ENCODE measurements at regions not wholly inside any gene's neighbourhood (a gene's known extent, or its start where the extent isn't known, plus 50 kb on each side); places are given as distances from the start of the nearest gene placed in this dataset.

DNA sequence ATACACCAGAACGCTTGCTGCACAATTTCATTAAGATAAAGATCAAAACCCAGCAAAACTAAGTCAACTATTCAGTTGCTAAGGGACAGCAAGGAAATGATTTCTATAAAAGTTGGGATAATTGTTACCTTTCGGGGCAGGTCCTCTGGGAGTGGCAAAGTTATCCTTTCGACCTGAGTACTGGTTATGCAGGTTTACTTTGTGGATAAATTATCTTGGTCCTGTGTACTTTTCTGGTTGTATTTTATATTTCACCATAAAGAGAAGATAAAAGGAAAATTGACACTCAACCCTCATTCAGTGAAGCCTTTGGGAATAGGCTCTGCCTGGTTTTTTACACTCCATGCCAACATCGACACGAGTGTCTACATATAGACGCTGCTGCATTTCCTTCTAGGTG, 146.5 kb downstream of the SYK start:
- DNase-seq (ENCODE audit: low read depth in 4 of 4, low spot score in 1 of 4): no peak

DNA sequence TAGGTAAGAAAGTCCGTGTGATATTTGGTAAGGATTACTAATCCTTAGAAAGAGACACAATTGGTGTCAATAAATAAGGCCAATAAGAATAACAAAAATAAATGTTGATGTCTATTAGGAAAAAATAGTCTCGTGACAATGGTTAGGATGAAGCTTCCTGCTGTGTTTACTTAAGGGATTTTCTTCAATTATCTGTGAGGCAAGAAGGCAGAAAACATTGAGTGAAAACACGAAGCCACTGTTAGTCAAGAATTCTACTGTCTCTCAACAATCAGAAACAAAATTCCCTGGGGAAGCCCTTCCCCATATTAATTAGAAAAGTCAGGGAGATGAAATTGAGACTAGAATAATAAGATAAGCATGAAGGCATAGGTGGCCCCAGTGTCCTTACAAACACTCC, 149.0 kb downstream of the SYK start:
- no peak for DNase-seq (ENCODE audit: low read depth in 4 of 4, low spot score in 1 of 4)

DNA sequence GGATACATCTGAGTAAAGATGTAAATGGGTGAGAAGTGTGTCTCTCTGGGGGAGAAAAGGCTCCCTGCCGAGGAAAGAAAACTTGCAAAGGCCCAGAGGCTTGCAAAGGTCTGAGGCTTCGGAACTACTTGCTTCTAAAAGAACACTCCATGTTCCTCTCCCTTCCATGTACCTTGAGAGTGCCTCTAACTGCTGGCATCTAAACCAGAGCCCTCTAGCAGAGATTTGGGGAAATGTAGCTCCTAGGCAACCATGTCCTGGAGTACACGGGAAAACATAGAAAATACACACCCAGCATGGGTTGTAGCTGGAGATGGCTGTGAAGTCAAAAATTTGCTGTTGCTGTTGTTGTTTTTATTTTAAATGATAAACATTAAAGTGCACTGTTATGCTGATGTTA, 151.6 kb downstream of the SYK start:
- DNase-seq (ENCODE audit: low read depth in 4 of 4, low spot score in 1 of 4): no peak

DNA sequence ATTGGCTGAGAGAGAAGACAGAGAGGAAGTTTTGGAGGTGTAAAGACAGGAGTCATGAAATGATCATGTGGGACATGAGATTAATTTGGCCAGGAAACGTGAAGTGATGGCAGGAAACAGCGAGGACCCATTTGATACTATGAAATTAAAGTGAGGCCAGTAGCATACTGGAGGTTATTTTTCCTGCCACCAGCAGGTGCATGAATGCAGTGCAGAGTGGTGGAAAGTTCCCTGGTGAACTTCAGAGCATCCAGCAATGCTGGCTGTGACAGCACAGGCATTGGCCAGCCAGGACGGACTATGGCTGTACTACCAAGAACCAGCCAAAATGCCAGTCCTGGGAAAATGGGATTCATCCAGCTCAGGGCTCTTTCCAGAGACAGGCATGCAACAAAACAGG, 152.2 kb downstream of the SYK start:
- DNase-seq (ENCODE audit: low read depth in 4 of 4, low spot score in 1 of 4): no peak

DNA sequence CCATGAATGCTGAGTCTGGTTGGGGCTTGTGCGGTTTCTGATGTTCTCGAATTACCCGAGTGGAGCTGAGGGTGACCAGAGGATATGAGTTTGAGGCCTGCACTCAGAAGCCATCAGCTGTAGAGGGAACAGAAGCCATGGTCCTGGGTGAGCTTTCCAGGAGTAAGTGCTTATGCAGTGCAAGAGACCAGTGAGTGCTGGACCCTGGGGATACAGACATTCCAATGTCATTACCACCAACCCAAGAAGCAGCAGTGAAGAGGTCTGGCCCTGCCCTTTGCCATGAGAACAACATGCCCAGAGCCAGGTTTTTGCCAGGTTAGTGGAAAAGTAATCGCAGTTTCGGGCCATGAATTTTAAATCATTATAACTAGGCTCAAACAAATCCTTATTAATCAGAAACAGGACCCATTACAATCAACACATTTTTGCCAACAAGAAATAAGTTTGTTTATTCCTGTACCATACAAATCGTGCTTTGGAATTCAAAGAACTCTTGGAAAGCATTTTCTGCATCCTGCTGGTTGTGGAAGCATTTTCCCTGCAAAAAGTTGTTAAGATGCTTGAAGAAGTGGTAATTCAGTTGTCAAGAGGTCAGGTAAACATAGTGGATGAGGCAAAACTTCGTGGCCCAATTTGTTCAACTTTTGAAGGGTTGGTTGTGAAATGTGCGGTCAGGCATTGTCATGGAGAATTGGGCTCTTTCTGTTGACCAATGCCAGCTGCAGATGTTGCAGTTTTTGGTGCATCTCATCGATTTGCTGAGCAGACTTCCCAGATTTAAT, 154.6 kb downstream of the SYK start:
- no peak for DNase-seq (ENCODE audit: low read depth in 4 of 4, low spot score in 1 of 4)

DNA sequence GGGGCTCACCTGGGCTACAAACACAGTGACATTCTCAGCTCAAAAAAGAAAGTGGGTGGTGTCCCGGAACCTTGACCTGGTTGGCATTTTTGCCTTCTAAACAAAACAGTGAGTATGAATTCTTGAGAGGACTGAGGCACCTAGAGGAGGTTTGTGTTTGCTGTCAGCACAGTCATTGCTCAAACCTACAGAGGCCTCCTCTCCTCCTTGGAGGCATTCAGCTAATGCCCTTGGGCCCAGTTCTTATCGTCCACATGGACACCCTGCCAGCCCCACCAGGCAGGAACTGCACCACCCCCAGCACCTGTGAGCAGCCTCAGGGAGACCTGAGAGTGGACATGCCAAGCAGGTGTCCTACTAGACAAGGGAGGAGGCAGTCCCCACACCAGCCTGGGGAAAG, 156.7 kb downstream of the SYK start:
- DNase-seq (ENCODE audit: low read depth in 4 of 4, low spot score in 1 of 4): no peak

DNA sequence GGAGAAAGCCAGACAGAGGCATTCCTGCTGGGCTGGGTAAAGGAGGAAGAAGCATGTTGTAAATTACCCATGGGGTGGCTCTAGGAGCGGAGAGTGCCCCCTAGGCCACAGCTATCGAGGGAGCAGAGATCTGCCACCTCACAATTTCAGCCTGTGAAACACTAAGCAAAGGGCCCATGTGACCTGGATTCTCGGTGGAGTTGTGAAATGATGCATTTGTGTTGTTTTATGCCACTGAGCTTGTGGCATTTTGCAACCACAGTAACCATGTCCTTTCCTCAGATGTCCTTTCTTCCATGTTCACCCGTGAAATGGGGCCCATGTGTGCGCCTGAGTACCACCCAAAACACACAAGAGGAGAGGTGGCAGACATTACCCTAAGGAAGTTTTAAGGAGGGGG, 159.3 kb downstream of the SYK start:
- DNase-seq (ENCODE audit: low read depth in 4 of 4, low spot score in 1 of 4): no peak

DNA sequence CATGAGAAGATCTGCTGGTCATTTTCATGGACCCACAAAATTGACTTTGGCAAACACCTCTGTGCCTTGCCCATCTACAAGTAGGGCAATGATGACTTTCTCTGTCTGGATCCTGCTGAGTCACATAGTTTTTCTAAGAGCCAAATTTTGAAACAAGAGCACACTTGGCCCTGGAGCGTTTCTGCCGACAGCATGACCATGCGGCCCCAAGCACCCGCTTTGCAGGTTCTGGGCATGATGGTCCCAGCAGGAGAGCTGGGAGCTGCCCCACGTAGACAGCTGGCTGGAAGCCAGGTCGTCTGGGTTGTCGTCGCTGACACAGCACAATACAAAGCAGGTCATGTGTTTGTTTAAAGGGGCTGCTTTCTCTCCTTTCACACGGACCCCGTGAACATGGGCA, 159.8 kb downstream of the SYK start:
- no peak for DNase-seq (ENCODE audit: low read depth in 4 of 4, low spot score in 1 of 4)

DNA sequence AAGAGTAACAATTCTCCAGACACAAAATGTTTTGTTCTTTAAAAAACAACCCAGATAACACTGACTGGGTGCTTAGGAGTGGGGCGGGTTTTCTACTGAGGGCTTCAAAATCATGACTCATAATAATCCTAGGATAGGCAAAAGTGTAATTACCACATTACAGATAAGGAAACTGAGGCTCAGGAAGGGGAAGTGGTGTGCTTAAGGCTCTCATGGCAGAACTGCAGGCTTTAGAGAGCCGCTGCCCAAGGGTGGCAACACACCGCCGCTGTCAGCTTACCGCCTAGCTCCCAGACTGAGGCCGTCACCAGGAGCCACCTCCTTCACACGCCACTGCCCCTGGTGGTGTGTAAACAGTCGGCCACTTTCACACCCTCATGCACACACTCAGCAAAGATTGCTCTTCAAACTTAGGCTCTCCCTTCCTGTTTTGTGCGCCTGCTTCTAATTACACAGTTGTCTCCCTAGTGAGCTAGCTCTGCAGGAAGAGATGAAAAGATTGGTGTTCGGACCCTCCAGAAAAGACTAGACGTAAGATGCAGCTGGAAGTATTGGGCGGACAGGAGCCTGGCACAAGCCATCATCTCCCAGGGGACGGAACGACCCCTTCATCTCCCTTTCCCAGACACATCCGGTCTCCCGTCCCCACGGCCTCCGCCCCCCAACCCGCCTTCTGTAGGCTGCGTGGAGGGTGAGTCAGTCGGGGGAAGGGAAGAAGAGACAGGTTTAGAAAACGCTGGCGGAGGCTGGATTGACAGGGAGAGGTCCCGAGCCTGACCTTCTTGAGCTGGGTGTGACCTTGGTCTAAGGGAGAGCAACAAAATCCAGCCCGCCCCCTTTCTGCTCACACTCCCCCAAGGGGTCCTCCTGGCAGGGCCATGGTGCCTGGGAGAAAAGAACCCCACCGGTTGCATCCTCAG, 162.7 kb downstream of the SYK start:
- DNase-seq (ENCODE audit: low read depth in 4 of 4, low spot score in 1 of 4): no peak

DNA sequence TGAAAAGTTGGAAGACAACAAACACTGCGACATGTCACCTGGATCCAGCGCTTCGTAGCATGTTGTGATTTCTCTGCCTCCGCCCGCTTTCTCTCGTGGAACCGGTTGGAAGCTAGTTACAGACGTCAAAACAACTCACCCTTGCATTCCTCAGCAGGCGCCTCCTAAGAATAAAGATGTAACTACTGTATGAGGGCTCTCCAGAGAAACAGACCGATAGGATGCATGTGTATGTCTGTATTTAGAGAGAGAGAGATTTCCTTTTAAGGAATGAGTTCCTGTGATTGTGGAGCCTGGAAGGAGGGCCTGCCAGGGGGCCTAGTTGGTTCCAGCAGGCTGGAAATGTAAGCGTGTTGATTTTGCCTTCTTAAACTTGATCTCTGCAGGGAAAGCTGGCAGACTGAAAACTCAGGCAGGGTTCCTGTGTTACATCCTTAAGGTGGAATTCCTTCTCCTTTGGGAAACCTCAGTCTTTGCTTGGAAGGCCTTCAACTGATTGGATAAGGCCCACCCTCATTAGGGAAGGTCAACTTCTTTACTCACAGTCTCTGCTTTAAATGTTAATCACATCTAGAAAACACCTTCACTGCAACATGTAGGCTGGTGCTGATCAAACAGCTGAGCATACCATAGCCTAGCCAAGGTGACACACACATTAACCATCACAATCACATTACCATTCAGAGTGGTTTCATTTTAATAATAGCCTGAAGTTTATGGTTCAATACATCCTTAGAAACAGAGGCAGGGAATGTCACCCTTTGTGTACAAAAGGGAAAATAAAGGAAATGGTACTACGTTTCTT, 163.8 kb downstream of the SYK start:
- no peak for DNase-seq (ENCODE audit: low read depth in 4 of 4, low spot score in 1 of 4)

DNA sequence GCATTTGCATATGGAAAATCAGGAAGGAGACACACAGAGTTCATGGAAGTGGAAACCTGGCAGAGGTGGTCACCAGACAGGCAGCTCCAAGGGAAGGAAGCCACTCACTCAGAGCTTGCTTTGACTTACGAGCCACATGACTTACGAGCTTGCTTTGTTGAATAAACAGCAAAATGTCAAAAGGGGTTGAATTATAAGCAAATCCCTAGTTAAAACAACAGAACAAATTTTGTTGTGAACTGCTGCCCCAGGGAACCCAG, 164.3 kb downstream of the SYK start:
- no peak for DNase-seq (ENCODE audit: low read depth in 4 of 4, low spot score in 1 of 4)

DNA sequence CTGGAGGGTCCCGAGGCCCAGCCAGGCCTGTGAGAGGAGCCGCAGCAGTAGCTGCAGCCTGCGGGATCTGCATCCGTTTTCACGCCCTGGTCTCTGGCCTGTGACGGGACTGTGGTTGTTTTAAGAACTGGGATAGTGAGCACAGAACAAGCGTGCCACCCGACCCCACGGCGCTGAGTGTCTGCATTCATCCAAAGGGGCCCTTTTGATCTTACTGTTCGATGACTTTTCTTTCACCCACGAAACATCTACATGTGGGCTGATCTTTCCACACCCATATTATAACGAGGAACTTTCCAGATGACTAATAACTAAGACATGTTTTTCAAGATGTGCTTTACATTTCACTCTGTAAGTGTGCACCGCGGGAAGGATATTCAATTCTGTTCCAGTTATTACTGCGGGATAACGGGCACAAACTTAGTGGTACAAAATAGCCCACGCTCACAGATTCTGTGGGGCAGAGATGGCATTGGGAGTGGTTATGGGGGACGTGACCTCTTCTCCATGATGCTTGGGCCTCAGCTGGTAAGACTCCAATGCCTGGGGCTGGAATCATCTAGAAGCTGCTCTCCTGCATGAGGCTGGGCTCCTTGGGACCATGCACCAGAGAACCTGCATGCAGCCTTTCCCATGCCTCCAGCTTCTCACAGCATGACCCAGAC, 165.0 kb downstream of the SYK start:
- DNase-seq (ENCODE audit: low read depth in 4 of 4, low spot score in 1 of 4): peak in 2 of 4 experiments; percentile 21 to 22

DNA sequence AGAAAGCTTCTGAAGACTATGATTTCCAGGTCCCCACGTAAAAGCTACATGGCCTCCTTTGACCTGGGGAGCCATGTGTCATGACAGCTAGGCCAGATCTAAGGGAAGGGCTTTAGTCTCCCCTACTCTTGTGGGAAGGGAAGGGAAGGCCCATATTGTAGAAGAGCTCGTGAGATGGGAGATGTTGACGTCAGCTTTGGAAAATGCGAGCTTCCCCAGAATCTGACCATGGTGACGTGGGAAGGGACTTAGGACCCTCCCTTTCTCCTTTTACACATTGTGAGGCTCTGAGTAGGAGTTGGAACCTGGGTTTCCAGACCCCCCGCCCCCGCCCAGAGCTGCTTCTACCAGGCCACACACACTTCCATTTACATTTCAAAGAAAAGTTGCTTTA, 165.5 kb downstream of the SYK start:
- no peak for DNase-seq (ENCODE audit: low read depth in 4 of 4, low spot score in 1 of 4)

DNA sequence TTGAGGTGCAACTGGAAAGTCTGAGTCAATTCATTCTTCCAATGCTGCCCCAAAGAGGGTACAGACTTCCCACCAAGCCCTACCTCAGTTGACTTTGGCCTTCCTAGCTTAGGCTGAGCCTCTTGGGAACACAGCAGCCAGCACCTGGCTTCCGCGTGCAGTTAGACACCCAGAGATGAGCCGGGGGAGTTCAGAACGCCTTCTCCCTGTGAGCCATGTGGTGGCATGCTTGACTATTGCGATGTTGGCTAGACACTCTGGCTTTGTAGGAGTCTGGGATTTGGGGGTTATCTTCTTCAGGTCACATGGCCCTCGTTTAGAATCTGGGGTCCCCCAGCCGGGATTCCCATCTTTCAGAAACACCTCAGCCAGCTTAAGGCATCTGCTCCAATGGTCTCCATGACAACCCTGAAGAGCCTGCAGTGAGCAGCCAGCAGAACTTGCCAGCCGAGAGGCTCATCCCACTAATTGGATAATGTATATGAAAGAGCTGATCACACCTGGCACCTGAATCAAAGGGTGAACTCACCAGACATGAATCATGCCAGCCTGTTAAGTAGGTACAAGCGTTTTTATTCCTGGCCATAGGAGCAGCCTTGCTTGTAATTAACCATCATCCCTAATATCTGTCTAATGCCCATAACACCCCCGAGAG, 167.5 kb downstream of the SYK start:
- DNase-seq (ENCODE audit: low read depth in 4 of 4, low spot score in 1 of 4): no peak

DNA sequence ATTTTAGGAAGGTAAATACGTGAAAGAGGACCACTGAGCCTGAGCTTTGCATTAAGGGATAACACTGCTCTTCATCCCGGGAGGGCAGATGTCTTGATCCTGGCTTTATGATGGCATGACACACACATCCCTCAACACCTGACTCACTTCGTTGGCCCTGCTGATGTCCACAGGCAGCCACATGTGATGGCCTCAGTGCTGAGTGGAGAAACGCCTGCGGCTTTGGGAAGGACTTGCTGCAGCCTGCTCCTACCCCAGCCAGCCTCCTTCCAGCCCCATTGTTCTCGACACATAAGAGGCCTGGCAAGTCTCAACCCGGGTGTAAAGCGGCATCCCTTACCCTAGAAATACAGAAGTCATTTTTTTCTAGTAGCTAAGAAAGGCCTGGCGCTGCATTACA, 169.0 kb downstream of the SYK start:
- no peak for DNase-seq (ENCODE audit: low read depth in 4 of 4, low spot score in 1 of 4)

DNA sequence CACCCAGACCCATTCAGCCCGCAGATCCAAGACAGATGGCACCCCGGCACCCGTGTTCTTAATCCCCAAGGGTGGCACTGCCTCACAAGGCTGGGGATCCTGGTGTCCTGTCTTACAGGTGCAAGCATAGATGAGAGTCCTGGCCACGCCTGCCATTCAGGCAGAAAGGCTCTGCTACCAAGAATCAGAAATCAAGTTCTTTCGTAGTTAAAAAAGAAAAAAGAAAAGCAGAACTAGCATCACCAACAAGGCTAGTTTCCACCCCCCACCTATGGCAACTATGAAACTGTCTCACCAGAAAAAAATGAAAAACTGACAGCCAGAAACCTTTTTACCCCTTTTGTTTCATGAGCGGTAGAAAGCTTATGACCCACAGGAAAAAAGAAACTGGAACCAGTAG, 170.4 kb downstream of the SYK start:
- no peak for DNase-seq (ENCODE audit: low read depth in 4 of 4, low spot score in 1 of 4)

DNA sequence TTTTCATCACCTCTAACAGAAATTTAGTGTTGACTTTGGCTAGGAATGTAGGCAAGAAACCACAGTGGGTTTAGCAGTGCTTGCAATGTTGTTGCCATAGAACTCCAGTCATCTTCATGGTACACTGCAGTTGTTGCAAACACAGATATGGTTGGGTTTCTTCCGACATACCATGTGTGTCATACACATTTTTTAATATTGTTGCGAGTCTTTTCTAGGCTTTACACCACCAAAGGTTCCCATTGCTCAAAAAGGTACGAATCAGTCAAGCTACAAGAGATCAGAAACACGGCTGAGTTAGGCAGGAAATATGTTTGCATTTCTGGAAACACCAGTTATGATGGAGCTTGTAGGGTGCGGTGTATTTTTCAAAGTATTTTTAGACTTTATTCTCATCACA, 172.4 kb downstream of the SYK start:
- no peak for DNase-seq (ENCODE audit: low read depth in 4 of 4, low spot score in 1 of 4)

DNA sequence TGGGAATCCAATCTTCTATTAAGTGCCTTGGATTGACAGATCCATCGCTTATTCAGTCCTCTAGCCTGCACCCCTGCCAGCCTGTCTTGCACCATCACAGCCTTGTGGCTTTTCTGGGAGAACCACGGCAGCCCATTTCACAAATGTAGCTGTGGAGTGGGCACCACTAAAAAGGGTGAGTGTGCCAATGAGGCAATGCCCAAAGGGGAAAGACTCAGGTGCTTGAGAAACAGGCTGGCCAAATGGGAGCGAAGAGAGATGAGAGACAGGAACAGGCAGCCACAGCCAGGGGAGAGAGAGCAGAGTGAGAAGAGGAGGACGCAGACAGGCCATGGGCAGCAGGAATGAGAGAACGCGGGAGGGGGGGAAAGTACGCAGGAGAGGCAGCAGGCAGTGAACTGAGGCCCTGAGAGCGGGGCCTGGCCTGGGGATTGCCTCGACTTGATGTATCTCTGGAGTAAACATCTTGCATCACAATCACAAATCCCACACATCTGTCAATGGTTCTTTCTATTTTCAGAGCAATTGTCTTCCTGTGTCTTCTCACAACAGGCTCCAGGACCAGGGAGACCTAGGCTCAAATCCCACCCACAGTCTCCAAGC, 173.1 kb downstream of the SYK start:
- no peak for DNase-seq (ENCODE audit: low read depth in 4 of 4, low spot score in 1 of 4)

DNA sequence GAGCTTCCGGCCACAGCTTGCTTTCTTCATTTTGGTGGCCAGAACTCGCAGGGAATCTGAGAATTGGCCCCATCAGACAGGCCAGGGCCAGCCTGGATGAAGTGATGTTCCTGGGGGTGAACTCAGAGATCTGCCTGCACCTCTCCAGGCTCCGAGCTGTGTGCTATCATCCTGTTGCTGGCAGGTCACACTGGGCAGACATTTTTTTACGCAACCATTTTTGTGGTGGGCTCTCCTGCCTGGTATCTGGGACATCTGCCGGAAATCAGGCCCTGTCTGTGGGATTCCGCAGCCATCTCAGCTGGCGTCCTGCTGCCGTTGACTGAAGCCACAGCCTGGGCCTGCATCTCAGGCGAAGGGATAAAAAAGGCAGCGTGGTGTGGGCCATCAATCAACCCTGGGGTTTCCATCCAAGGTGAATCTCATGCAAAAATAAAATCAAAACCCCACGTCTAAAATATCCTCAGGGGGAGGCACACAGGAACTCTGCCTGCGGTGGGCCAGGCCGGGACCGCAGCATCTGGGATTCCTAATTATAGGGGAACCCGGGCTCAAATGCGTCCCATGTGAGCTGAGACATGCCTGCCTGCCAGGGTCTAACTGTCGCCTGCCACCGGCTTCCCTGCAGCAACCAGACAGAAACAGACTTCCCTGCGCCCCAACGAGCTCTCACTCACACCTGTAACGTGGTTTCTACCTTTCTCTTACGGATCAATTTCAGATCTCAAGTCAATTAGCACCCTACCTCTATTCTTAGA, 174.3 kb downstream of the SYK start:
- no peak for DNase-seq (ENCODE audit: low read depth in 4 of 4, low spot score in 1 of 4)

DNA sequence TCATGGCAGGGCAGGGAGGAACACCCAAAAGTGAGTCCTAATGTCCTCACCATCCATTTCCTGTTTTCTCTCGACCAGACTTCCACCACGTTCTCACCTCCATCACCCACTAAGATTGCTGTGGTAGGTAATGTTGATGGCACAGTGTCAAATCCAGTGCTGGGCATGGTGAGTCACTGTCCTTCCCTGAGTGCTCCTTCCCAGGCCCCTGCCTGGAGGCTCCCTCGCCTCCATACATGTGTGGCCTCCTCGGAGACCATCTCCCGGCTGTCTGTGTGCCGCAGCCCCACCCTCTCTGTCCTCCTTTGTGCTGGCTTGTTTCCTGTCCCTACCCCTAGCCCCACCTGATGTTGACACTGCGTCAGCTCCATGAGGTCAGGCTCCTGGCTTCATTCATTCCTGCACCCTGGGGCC, 177.5 kb downstream of the SYK start:
- no peak for DNase-seq (ENCODE audit: low read depth in 4 of 4, low spot score in 1 of 4)
